K562 (cell line): ENCODE measurements at regions not wholly inside any gene's neighbourhood (a gene's known extent, or its start where the extent isn't known, plus 50 kb on each side); places are given as distances from the start of the nearest gene placed in this dataset.

ENCODE experiments used
- ATAC-seq: fragments of 200-7000 bp; cut with Tn5 transposase; 3 replicates; pipeline ENCODE4 v1.9.1; 2020; ENCODE audit warnings: moderate library complexity
- BruUV-seq: library from RNA; stranded (reverse); fragments of 400-500 nt; replicated peaks from 2 replicates; lab custom pipeline; 2021; lab: Mats Ljungman, UMichigan
- CTCF ChIA-PET: fragments of 300-600 bp; formaldehyde crosslinking; extraction: SDS; loops from one replicate; lab custom pipeline; 2021; ENCODE audit warnings: low intra/inter-chr PET ratio; lab: Yijun Ruan, JAX
- POLR2A ChIA-PET: fragments of 300-600, 350-650 bp; sonication (Branson Sonifier 250); formaldehyde crosslinking; extraction: SDS; loops from one replicate; lab custom pipeline; 2021; ENCODE audit warnings: antibody characterized with exemption, inconsistent platforms; lab: Yijun Ruan, JAX
- DNase-seq, 4 experiments: peaks; one replicate each; pipeline versions ENCODE4 v3.0.0 to v3.0.0-alpha.2; 2011 to 2018; ENCODE audit warnings: low spot score in 3 of 4, mixed read lengths in 3 of 4; ENCODE audit errors: extremely low read depth in 1 of 4
- FAIRE-seq: peaks from 2 replicates; lab custom pipeline; 2011; peaks lifted over from hg19 to GRCh38; lab: Jason Lieb, UNC
- H2AFZ ChIP-seq: 2 replicates; pipeline ENCODE4 v1.6.0; 2011; ENCODE audit warnings: low read depth, low read length, control low read depth, inconsistent platforms
- H3K27ac ChIP-seq: fragments of 200-600 bp; 3 replicates; pipeline ENCODE4 v1.8.0; 2011; ENCODE audit warnings: low read depth, mild to moderate bottlenecking, control low read depth, inconsistent platforms, low read length, moderate library complexity, mixed read lengths; ENCODE audit errors: extremely low read depth
- H3K27me3 ChIP-seq, 2 experiments: fragments of 300-600 bp in 1 of 2; 2 replicates in 1 of 2; 3 replicates in 1 of 2; pipeline versions ENCODE4 v1.6.0 to v1.8.0; 2011; ENCODE audit warnings: inconsistent platforms in 2 of 2, low read length in 2 of 2, mild to moderate bottlenecking in 1 of 2, mixed read lengths in 1 of 2, moderate library complexity in 1 of 2; ENCODE audit not compliant: control insufficient read depth in 2 of 2, insufficient read depth in 2 of 2
- H3K36me3 ChIP-seq: fragments of 300-600 bp; 3 replicates; pipeline ENCODE4 v1.8.0; 2011; ENCODE audit warnings: mild to moderate bottlenecking, low read length, inconsistent platforms; ENCODE audit not compliant: control insufficient read depth, insufficient read depth
- H3K4me1 ChIP-seq, 2 experiments: fragments of 200-600 bp in 1 of 2; replicated peaks in 1 of 2; 2 replicates in 1 of 2; 3 replicates in 1 of 2; pipeline versions ENCODE4 v1.5.1 to v1.8.0; 2011; ENCODE audit warnings: inconsistent platforms in 2 of 2, low read length in 2 of 2, mild to moderate bottlenecking in 1 of 2, mixed read lengths in 1 of 2, moderate library complexity in 1 of 2; ENCODE audit not compliant: control insufficient read depth in 2 of 2, insufficient read depth in 2 of 2
- H3K4me2 ChIP-seq: 2 replicates; pipeline ENCODE4 v1.6.1; 2011; ENCODE audit warnings: low read length, control low read depth, inconsistent platforms, mixed read lengths; ENCODE audit not compliant: insufficient read depth
- H3K4me3 ChIP-seq: fragments of 200-600 bp; sonication (generic), shearing (Covaris generic); 2 replicates; pipeline ENCODE4 v1.5.1; 2016; ENCODE audit warnings: control low read depth, inconsistent platforms
- H3K79me2 ChIP-seq: fragments of 200-600 bp; 3 replicates; pipeline ENCODE4 v1.8.0; 2011; ENCODE audit warnings: low read length, inconsistent platforms; ENCODE audit not compliant: control insufficient read depth, insufficient read depth
- H3K9ac ChIP-seq, 2 experiments: 2 replicates each; pipeline versions ENCODE4 v1.6.0 to v1.6.1; 2011; ENCODE audit warnings: low read depth in 2 of 2, low read length in 2 of 2, control low read depth in 1 of 2, inconsistent platforms in 1 of 2, mild to moderate bottlenecking in 1 of 2, mixed read lengths in 1 of 2; ENCODE audit not compliant: insufficient read depth in 1 of 2
- H3K9me1 ChIP-seq: one replicate; pipeline ENCODE4 v1.6.0; 2011; ENCODE audit warnings: inconsistent platforms, mild to moderate bottlenecking, low read length, moderate library complexity; ENCODE audit not compliant: control insufficient read depth, insufficient read depth
- H3K9me3 ChIP-seq: replicated peaks from 2 replicates; pipeline ENCODE4 v1.5.1; 2011; ENCODE audit warnings: low read depth, low read length, inconsistent platforms; ENCODE audit not compliant: control insufficient read depth, insufficient read depth
- H4K20me1 ChIP-seq: replicated peaks from 2 replicates; pipeline ENCODE4 v1.6.1; 2011; ENCODE audit warnings: low read length, inconsistent platforms, mixed read lengths; ENCODE audit not compliant: control insufficient read depth, insufficient read depth
- ATF7 ChIP-seq: fragments of 450-650 bp; IDR thresholded peaks from 2 replicates; pipeline ENCODE4 v1.7.1; 2014; ENCODE audit warnings: mild to moderate bottlenecking, moderate library complexity
- ESRRA ChIP-seq: fragments of 450-650 bp; IDR thresholded peaks from 2 replicates; pipeline ENCODE4 v1.6.1; 2014; ENCODE audit warnings: low read depth, mild to moderate bottlenecking, moderate library complexity, borderline replicate concordance
- KLF16 ChIP-seq: IDR thresholded peaks from 2 replicates; pipeline ENCODE4 v1.6.1; 2016; ENCODE audit warnings: antibody characterized with exemption
- LEF1 ChIP-seq: fragments of 450-650 bp; IDR thresholded peaks from 2 replicates; pipeline ENCODE4 v1.6.1; 2016; ENCODE audit warnings: mild to moderate bottlenecking
- MCM3 ChIP-seq: fragments of 450-650 bp; IDR thresholded peaks from 2 replicates; pipeline ENCODE4 v1.6.1; 2016
- PCBP1 ChIP-seq: fragments of 200-400 bp; formaldehyde crosslinking; IDR thresholded peaks from 2 replicates; pipeline ENCODE4 v1.6.1; 2018; ENCODE audit warnings: mild to moderate bottlenecking, low read depth, low read length; ENCODE audit not compliant: poor library complexity, severe bottlenecking
- PHB ChIP-seq: fragments of 250-450 bp; sonication (Bioruptor Pico); IDR thresholded peaks from 2 replicates; pipeline ENCODE4 v1.5.0; 2021
- TAL1 ChIP-seq: fragments of 450-650 bp; IDR thresholded peaks from 2 replicates; pipeline ENCODE4 v1.6.1; 2016; ENCODE audit warnings: mild to moderate bottlenecking
- TARDBP ChIP-seq: fragments of 450-650 bp; IDR thresholded peaks from 2 replicates; pipeline ENCODE4 v1.6.1; 2016
- TCF7 ChIP-seq: sonication (generic); IDR thresholded peaks from 2 replicates; pipeline ENCODE4 v1.6.1; 2016; ENCODE audit warnings: antibody characterized with exemption, borderline replicate concordance
- XRCC5 ChIP-seq: fragments of 200-400 bp; formaldehyde crosslinking; IDR thresholded peaks from 2 replicates; pipeline ENCODE4 v1.6.1; 2017; ENCODE audit warnings: low read depth, mild to moderate bottlenecking, low read length
- ZFP36 ChIP-seq: fragments of 150-350 bp; IDR thresholded peaks from 2 replicates; pipeline ENCODE4 v1.6.1; 2018; ENCODE audit warnings: low read length, low read depth; ENCODE audit not compliant: partially characterized antibody
- ZNF23 ChIP-seq: fragments of 250-450 bp; sonication (Bioruptor Pico); IDR thresholded peaks from 2 replicates; pipeline ENCODE4 v1.4.0; 2020; ENCODE audit warnings: mild to moderate bottlenecking
- WGBS: fragments of 100-300 bp; shearing (Covaris generic); methylation state at CpG from one replicate; pipeline ENCODE4 v1.1.6; 2016; ENCODE audit warnings: low coverage, mixed read lengths; ENCODE audit not compliant: insufficient coverage; ENCODE audit errors: missing lambda C conversion rate; 5-methylcytosine and 5-hydroxymethylcytosine counted together
- in situ Hi-C: fragments of 300-500 bp; cut with MboI; formaldehyde crosslinking; loops from 4 replicates; pipeline ENCODE4 v1.15.0; 2018; ENCODE audit warnings: inconsistent platforms, mixed read lengths
- intact Hi-C: fragments of 100-400 bp; cut with micrococcal nuclease; formaldehyde crosslinking; loops from 2 replicates; pipeline ENCODE4 v1.14.2; 2022
- TF ChIP-seq, protein P1 (sequence below): fragments of 250-450 bp; sonication (Bioruptor Pico); IDR thresholded peaks from 2 replicates; pipeline ENCODE4 v1.5.0; 2021
- TF ChIP-seq, protein P2 (sequence below), 2 experiments: IDR thresholded peaks in 1 of 2; conservative IDR thresholded peaks in 1 of 2; 2 replicates each; pipeline ENCODE4 v1.6.1; 2016; ENCODE audit warnings: low read depth in 2 of 2, mild to moderate bottlenecking in 1 of 2, missing compliant biosample characterization in 1 of 2, missing genetic modification characterization in 1 of 2, moderate library complexity in 1 of 2

DNA sequence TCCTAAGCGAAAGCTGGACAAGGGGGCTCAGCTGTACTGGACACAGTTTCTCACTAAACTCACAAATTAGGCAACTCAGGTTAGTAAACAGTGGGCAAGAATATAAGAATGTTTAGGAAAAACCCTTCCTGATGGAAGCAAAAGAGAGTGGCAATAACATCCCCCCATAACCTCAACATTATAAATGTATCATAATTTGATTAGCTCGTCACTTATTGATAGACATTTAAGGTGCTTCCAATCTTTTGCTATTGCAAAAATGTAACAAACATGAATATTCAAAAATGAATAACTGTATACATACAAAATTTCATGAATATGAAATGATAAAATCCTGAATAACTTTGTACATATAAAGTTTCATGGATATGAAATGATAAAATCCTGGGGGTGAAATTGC lies 415.7 kb downstream of the EPM2A start:
- Histone ChIP-seq H3K27me3 (no peaks in the 10 kb centered on the region), H2AFZ (no peak overlapping the region), H3K36me3 (no peaks in the 10 kb centered on the region), H3K9me3 (peaks cover 2% of the 10 kb centered on the region), H3K9me1 (no peaks in the 10 kb centered on the region), H3K4me1 (no peaks in the 10 kb centered on the region), H3K9ac (no peak overlapping the region), H3K4me3 (no peak overlapping the region), H4K20me1 (no peaks in the 10 kb centered on the region), H3K27ac (no peak overlapping the region), H3K4me2 (no peak overlapping the region), H3K79me2 (no peaks in the 10 kb centered on the region)
- TF ChIP-seq PCBP1 (no peak), ATF7 (no peak), TARDBP (no peak)
- TF ChIP-seq, protein P1, sequence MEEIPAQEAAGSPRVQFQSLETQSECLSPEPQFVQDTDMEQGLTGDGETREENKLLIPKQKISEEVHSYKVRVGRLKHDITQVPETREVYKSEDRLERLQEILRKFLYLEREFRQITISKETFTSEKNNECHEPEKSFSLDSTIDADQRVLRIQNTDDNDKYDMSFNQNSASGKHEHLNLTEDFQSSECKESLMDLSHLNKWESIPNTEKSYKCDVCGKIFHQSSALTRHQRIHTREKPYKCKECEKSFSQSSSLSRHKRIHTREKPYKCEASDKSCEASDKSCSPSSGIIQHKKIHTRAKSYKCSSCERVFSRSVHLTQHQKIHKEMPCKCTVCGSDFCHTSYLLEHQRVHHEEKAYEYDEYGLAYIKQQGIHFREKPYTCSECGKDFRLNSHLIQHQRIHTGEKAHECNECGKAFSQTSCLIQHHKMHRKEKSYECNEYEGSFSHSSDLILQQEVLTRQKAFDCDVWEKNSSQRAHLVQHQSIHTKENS (CRISPR knock-in tag), result no peak
- WGBS, result 2% methylated on average over 2 of the region's 2 CpGs
- no peak for ATAC-seq
- no TSS peak for BruUV-seq
- POLR2A ChIA-PET, result no interaction called here
- intact Hi-C loops (no loop called here), in situ Hi-C loops (no loop called here)
- CTCF ChIA-PET, result no interaction called here
- DNase-seq, result no peak
- FAIRE-seq, result no peak

DNA sequence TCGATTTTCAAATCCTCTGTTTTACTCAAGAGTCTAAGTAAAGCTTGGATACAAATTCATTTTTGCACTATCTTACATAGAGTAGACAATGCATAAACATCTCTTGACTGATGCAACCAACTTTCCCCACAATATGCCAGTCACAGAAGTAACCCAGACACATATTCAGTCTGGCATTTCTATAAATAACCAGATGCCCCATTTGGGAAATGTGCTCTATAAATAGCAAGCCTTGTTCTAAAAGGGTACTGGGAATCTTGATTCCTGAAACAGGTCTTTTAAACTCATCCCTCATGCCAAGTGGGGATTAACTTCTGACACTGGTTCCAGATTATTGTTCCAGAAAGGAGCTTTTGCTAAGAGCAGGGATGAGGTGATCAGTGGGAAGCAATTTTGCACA lies 411.7 kb downstream of the EPM2A start:
- no peaks in the 10 kb centered on the region for H3K79me2 ChIP-seq
- ATAC-seq, result no peak
- no peaks in the 10 kb centered on the region for H3K9me1 ChIP-seq
- no peak overlapping the region for H2AFZ ChIP-seq
- intact Hi-C loops, result no loop called here
- H4K20me1 ChIP-seq, result no peaks in the 10 kb centered on the region
- no peak overlapping the region for H3K4me2 ChIP-seq
- ChIA-PET CTCF (no interaction called here), POLR2A (no interaction called here)
- H3K27ac ChIP-seq, result no peak overlapping the region
- H3K27me3 ChIP-seq, result no peaks in the 10 kb centered on the region
- BruUV-seq, result no TSS peak
- no peak overlapping the region for H3K4me3 ChIP-seq
- peaks cover 2% of the 10 kb centered on the region for H3K9me3 ChIP-seq
- H3K4me1 ChIP-seq, result no peaks in the 10 kb centered on the region
- no peak for DNase-seq
- WGBS, result 0% methylated on average over 1 of the region's 1 CpG
- FAIRE-seq, result no peak
- H3K36me3 ChIP-seq, result no peaks in the 10 kb centered on the region
- in situ Hi-C loops, result no loop called here
- H3K9ac ChIP-seq, result no peak overlapping the region
- TF ChIP-seq ZFP36, result no peak
- no peak for TF ChIP-seq KLF16
- TF ChIP-seq MCM3, result no peak
- no peak for TF ChIP-seq TCF7
- TF ChIP-seq, protein P2, sequence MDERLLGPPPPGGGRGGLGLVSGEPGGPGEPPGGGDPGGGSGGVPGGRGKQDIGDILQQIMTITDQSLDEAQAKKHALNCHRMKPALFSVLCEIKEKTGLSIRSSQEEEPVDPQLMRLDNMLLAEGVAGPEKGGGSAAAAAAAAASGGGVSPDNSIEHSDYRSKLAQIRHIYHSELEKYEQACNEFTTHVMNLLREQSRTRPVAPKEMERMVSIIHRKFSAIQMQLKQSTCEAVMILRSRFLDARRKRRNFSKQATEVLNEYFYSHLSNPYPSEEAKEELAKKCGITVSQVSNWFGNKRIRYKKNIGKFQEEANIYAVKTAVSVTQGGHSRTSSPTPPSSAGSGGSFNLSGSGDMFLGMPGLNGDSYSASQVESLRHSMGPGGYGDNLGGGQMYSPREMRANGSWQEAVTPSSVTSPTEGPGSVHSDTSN (CRISPR knock-in tag; IDR thresholded peaks at IDR 0.05; ENCODE audit: low read depth), result no peak
- TF ChIP-seq, protein P2 (tag; conservative IDR thresholded peaks at IDR 0.05; ENCODE audit: low read depth), result no peak
- TF ChIP-seq ZNF23 (CRISPR knock-in tag), result no peak
- TF ChIP-seq XRCC5, result no peak
- no peak for TF ChIP-seq LEF1
- no peak for TF ChIP-seq TAL1
- no peak for TF ChIP-seq PHB (CRISPR knock-in tag)
- no peak for TF ChIP-seq ESRRA
